H9 (cell line): ENCODE measurements at regions not wholly inside any gene's neighbourhood (a gene's known extent, or its start where the extent isn't known, plus 50 kb on each side); places are given as distances from the start of the nearest gene placed in this dataset.

Experiments used
- DNase-seq: peaks from one replicate; pipeline ENCODE4 v3.0.0-alpha.2; 2017
- H2AFZ ChIP-seq: one replicate; pipeline ENCODE4 v1.6.1; 2013; ENCODE audit warnings: mild to moderate bottlenecking, low read length, control low read depth, moderate library complexity
- H2AK5ac ChIP-seq: 2 replicates; pipeline ENCODE4 v1.6.1; 2013; ENCODE audit warnings: low read length, control low read depth, mixed read lengths; ENCODE audit not compliant: insufficient read length
- H2BK120ac ChIP-seq: one replicate; pipeline ENCODE4 v1.6.1; 2013; ENCODE audit warnings: low read depth, mild to moderate bottlenecking, low read length, control low read depth, inconsistent platforms; ENCODE audit not compliant: poor library complexity, severe bottlenecking
- H2BK12ac ChIP-seq: 2 replicates; pipeline ENCODE4 v1.6.1; 2013; ENCODE audit warnings: low read length, control low read depth, mixed read lengths, low read depth; ENCODE audit not compliant: insufficient read length
- H2BK15ac ChIP-seq: 2 replicates; pipeline ENCODE4 v1.6.1; 2013; ENCODE audit warnings: low read depth, low read length, control low read depth
- H2BK20ac ChIP-seq: one replicate; pipeline ENCODE4 v1.6.1; 2013; ENCODE audit warnings: low read depth, mild to moderate bottlenecking, low read length, control low read depth, inconsistent platforms; ENCODE audit not compliant: poor library complexity, severe bottlenecking
- H2BK5ac ChIP-seq: 2 replicates; pipeline ENCODE4 v1.6.1; 2013; ENCODE audit warnings: low read length, control low read depth, mixed read lengths; ENCODE audit not compliant: insufficient read length
- H3K14ac ChIP-seq: 2 replicates; pipeline ENCODE4 v1.6.1; 2013; ENCODE audit warnings: low read length, control low read depth; ENCODE audit not compliant: insufficient read depth
- H3K18ac ChIP-seq: 2 replicates; pipeline ENCODE4 v1.6.1; 2013; ENCODE audit warnings: low read depth, mild to moderate bottlenecking, mixed read lengths, low read length, control low read depth; ENCODE audit not compliant: insufficient read length
- H3K23ac ChIP-seq: 2 replicates; pipeline ENCODE4 v1.6.1; 2013; ENCODE audit warnings: low read length, control low read depth, mixed read lengths, low read depth; ENCODE audit not compliant: insufficient read length
- H3K23me2 ChIP-seq: 2 replicates; pipeline ENCODE4 v1.6.1; 2013; ENCODE audit warnings: low read depth, mild to moderate bottlenecking, mixed read lengths, low read length, control low read depth; ENCODE audit not compliant: insufficient read length, poor library complexity, severe bottlenecking
- H3K27ac ChIP-seq: 2 replicates; pipeline ENCODE4 v1.5.1; 2013; ENCODE audit warnings: low read length, control low read depth, mixed read lengths, low read depth; ENCODE audit not compliant: insufficient read length
- H3K27me3 ChIP-seq: 2 replicates; pipeline ENCODE4 v1.6.1; 2013; ENCODE audit warnings: low read length, control low read depth, inconsistent platforms; ENCODE audit not compliant: insufficient read depth
- H3K4ac ChIP-seq: 2 replicates; pipeline ENCODE4 v1.6.1; 2013; ENCODE audit warnings: low read depth, mild to moderate bottlenecking, control low read depth, inconsistent platforms, low read length, moderate library complexity
- H3K4me1 ChIP-seq: 2 replicates; pipeline ENCODE4 v1.6.1; 2013; ENCODE audit warnings: low read length, control low read depth, inconsistent platforms; ENCODE audit not compliant: insufficient read depth
- H3K4me2 ChIP-seq: 2 replicates; pipeline ENCODE4 v1.6.1; 2013; ENCODE audit warnings: low read length, control low read depth, mixed read lengths; ENCODE audit not compliant: insufficient read length, insufficient read depth
- H3K56ac ChIP-seq: 2 replicates; pipeline ENCODE4 v1.6.1; 2013; ENCODE audit warnings: low read depth, mild to moderate bottlenecking, mixed read lengths, low read length, control low read depth; ENCODE audit not compliant: insufficient read length
- H3K79me1 ChIP-seq: 2 replicates; pipeline ENCODE4 v1.6.1; 2013; ENCODE audit warnings: low read depth, mild to moderate bottlenecking, moderate library complexity, low read length, control low read depth, inconsistent platforms; ENCODE audit not compliant: insufficient read depth, poor library complexity, severe bottlenecking
- H3K79me2 ChIP-seq: 2 replicates; pipeline ENCODE4 v1.6.1; 2013; ENCODE audit warnings: low read length, control low read depth, inconsistent platforms; ENCODE audit not compliant: insufficient read depth
- H3K9ac ChIP-seq: 2 replicates; pipeline ENCODE4 v1.6.1; 2013; ENCODE audit warnings: low read length, control low read depth, mixed read lengths; ENCODE audit not compliant: insufficient read length; ENCODE audit errors: extremely low read depth
- H3K9me3 ChIP-seq: one replicate; pipeline ENCODE4 v1.6.1; 2013; ENCODE audit warnings: low read depth, low read length, inconsistent platforms; ENCODE audit not compliant: control insufficient read depth
- H3T11ph ChIP-seq: one replicate; pipeline ENCODE4 v1.6.1; 2013; ENCODE audit warnings: mild to moderate bottlenecking, low read length, control low read depth, inconsistent platforms
- H4K20me1 ChIP-seq: one replicate; pipeline ENCODE4 v1.6.1; 2013; ENCODE audit not compliant: control insufficient read depth, insufficient read length, insufficient read depth
- H4K5ac ChIP-seq: 2 replicates; pipeline ENCODE4 v1.6.1; 2013; ENCODE audit warnings: low read depth, mild to moderate bottlenecking, mixed read lengths, low read length, control low read depth; ENCODE audit not compliant: insufficient read length
- H4K8ac ChIP-seq: replicated peaks from 2 replicates; pipeline ENCODE4 v1.6.1; 2013; ENCODE audit warnings: low read length, control low read depth, mixed read lengths, low read depth; ENCODE audit not compliant: insufficient read length
- H4K91ac ChIP-seq: 2 replicates; pipeline ENCODE4 v1.6.1; 2013; ENCODE audit warnings: low read depth, mild to moderate bottlenecking, moderate library complexity, mixed read lengths, low read length, control low read depth; ENCODE audit not compliant: insufficient read length
- H3K27ac Mint-ChIP-seq, 3 experiments: 2 replicates in 2 of 3; 3 replicates in 1 of 3; pipeline ENCODE4 v1.8.0; 2020 to 2021; ENCODE audit warnings: mixed read lengths in 3 of 3, mild to moderate bottlenecking in 1 of 3, moderate library complexity in 1 of 3
- H3K27me3 Mint-ChIP-seq: 2 replicates; pipeline ENCODE4 v1.8.0; 2021; ENCODE audit warnings: low read depth, mild to moderate bottlenecking, moderate library complexity, mixed read lengths
- H3K36me3 Mint-ChIP-seq, 3 experiments: 2 replicates in 2 of 3; 3 replicates in 1 of 3; pipeline ENCODE4 v1.8.0; 2020 to 2021; ENCODE audit warnings: low read depth in 3 of 3, mixed read lengths in 3 of 3; ENCODE audit not compliant: insufficient read depth in 1 of 3
- H3K4me1 Mint-ChIP-seq, 2 experiments: 2 replicates each; pipeline ENCODE4 v1.8.0; 2020; ENCODE audit warnings: mixed read lengths in 2 of 2
- H3K4me3 Mint-ChIP-seq, 2 experiments: 2 replicates in 1 of 2; 3 replicates in 1 of 2; pipeline ENCODE4 v1.8.0; 2020 to 2021; ENCODE audit warnings: mild to moderate bottlenecking in 2 of 2, mixed read lengths in 2 of 2, moderate library complexity in 1 of 2
- H3K9me3 Mint-ChIP-seq, 2 experiments: 2 replicates in 1 of 2; 3 replicates in 1 of 2; pipeline ENCODE4 v1.8.0; 2020; ENCODE audit warnings: mild to moderate bottlenecking in 2 of 2, mixed read lengths in 2 of 2, moderate library complexity in 1 of 2
- CTCF ChIP-seq: fragments of 200-600 bp; sonication (generic); conservative IDR thresholded peaks from 3 replicates; pipeline ENCODE4 v1.8.0; 2021; ENCODE audit warnings: antibody characterized with exemption, mild to moderate bottlenecking
- WGBS: extraction: QIAGEN DNeasy Blood & Tissue Kit; methylation state at CpG from one replicate; pipeline ENCODE4 v1.1.7; 2013; ENCODE audit warnings: missing lambda C conversion rate, low lambda C conversion rate, mixed read lengths; ENCODE audit not compliant: insufficient read length; ENCODE audit errors: extremely low coverage; 5-methylcytosine and 5-hydroxymethylcytosine counted together

GRCh38 chrX:35499071-35499862, 298.9 kb upstream of the MAGEB16 start:
- Histone ChIP-seq H2AK5ac (no peak overlapping the region), H3K18ac (no peak overlapping the region), H3K79me2 (no peaks in the 10 kb centered on the region)

More at GRCh38 chrX:35499071-35499862, 298.9 kb upstream of the MAGEB16 start:
- Histone ChIP-seq H3K14ac (no peak overlapping the region), H3K4ac (no peak overlapping the region), H4K5ac (no peak overlapping the region), H3K4me1 (no peaks in the 10 kb centered on the region), H2BK5ac (no peak overlapping the region), H4K91ac (no peak overlapping the region), H2BK15ac (no peak overlapping the region), H3K23me2 (no peaks in the 10 kb centered on the region), H3K27ac (no peak overlapping the region), H3T11ph (no peak overlapping the region), H2BK120ac (no peak overlapping the region), H4K20me1 (no peaks in the 10 kb centered on the region), H3K27me3 (no peaks in the 10 kb centered on the region), H3K4me2 (no peak overlapping the region), H3K79me1 (no peaks in the 10 kb centered on the region), H3K9me3 (no peaks in the 10 kb centered on the region), H3K23ac (no peak overlapping the region), H3K9ac (no peak overlapping the region), H3K56ac (no peak overlapping the region), H2BK20ac (no peak overlapping the region), H2BK12ac (no peak overlapping the region), H4K8ac (no peak overlapping the region), H2AFZ (no peak overlapping the region)
- Mint-ChIP-seq H3K27ac (no peak overlapping the region), H3K4me3 (no peak overlapping the region), H3K36me3 (peaks cover 2 to 4% (median 4%) of the 10 kb centered on the region in 3 experiments; a peak in 4 of 7 replicates), H3K9me3 (peaks cover 51 to 55% of the 10 kb centered on the region in 2 experiments), H3K4me1 (no peaks in the 10 kb centered on the region), H3K27me3 (no peaks in the 10 kb centered on the region)
- WGBS: no CpG with 5 or more reads among the region's 55 CpGs
- no peak for DNase-seq
- TF ChIP-seq CTCF: no peak
